ENCODE measurements at regions not wholly inside any gene's neighbourhood (a gene's known extent, or its start where the extent isn't known, plus 50 kb on each side); places are given as distances from the start of the nearest gene placed in this dataset.
"Not testable (repeated sequence)": the region's sequence is repeated elsewhere in the genome, so short reads cannot be mapped to it uniquely, and the experiment has no call there.

- TF ChIP-seq POLR2A (IDR thresholded peaks at IDR 0.05), result no peak
- TF ChIP-seq, protein P1, sequence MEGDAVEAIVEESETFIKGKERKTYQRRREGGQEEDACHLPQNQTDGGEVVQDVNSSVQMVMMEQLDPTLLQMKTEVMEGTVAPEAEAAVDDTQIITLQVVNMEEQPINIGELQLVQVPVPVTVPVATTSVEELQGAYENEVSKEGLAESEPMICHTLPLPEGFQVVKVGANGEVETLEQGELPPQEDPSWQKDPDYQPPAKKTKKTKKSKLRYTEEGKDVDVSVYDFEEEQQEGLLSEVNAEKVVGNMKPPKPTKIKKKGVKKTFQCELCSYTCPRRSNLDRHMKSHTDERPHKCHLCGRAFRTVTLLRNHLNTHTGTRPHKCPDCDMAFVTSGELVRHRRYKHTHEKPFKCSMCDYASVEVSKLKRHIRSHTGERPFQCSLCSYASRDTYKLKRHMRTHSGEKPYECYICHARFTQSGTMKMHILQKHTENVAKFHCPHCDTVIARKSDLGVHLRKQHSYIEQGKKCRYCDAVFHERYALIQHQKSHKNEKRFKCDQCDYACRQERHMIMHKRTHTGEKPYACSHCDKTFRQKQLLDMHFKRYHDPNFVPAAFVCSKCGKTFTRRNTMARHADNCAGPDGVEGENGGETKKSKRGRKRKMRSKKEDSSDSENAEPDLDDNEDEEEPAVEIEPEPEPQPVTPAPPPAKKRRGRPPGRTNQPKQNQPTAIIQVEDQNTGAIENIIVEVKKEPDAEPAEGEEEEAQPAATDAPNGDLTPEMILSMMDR (IDR thresholded peaks at IDR 0.05), result no peak
- intact Hi-C loops (cut with DNase I), result no loop called here
- Histone ChIP-seq H3K36me3 (no peaks in the 10 kb centered on the region), H3K27ac (no peak overlapping the region), H3K4me3 (no peak overlapping the region), H3K9me3 (no peaks in the 10 kb centered on the region), H3K27me3 (no peaks in the 10 kb centered on the region), H3K4me1 (no peaks in the 10 kb centered on the region)
- no peak for DNase-seq
- 52% methylated on average over 2 of the region's 2 CpGs for WGBS (ENCODE audit: insufficient coverage, low coverage, low lambda C conversion rate, missing lambda C conversion rate)
- no peak for ATAC-seq
These were observed 1093.4 kb downstream of the SORCS3 start for GRCh38 chr10:105734479-105734878.

DNA sequence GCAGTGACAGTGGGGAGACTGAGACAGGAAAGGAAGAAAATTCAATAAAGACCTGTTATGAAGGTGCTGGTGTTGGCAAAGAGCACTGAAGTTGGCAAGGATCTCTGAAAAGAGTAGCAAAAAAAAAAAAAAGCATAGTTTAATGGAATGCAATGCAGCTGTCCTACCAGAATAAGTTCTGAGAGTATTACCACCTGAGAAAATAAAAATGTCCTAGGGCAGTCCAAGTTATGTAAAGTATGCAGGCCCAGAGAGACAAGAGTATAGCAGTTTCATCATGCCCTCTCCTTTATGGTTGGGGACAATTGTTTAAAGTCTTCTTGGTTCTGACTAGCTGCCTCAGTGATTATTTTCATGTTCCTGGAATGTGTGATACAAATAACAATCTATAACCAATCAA is 1092.8 kb downstream of the SORCS3 start:
- H3K4me3 ChIP-seq, result no peak overlapping the region
- ATAC-seq, result no peak
- H3K4me1 ChIP-seq, result no peaks in the 10 kb centered on the region
- no peak overlapping the region for H3K27ac ChIP-seq
- no peaks in the 10 kb centered on the region for H3K9me3 ChIP-seq
- intact Hi-C loops (cut with DNase I), result no loop called here
- DNase-seq, result no peak
- no peaks in the 10 kb centered on the region for H3K36me3 ChIP-seq
- TF ChIP-seq, protein P1 (IDR thresholded peaks at IDR 0.05), result no peak
- TF ChIP-seq POLR2A (IDR thresholded peaks at IDR 0.05), result no peak
- H3K27me3 ChIP-seq, result no peaks in the 10 kb centered on the region

DNA sequence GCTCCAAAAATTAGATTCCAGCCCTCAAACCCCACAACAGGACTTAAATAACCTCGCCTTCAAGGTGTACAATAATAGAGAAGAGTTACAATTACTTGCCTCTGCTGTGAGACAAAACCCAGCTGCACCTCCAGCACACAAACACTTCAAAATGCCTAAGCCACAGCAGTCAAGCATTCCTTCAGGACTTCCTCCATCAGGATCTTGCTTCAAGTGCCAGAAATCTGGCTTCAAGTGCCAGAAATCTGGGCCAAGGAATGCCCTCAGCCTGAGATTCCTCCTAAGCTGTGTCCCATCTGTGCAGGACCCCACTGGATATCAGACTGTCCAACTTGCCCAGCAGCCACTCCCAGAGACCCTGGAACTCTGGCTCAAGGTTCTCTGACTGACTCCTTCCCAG is 1088.3 kb downstream of the SORCS3 start:
- intact Hi-C loops (cut with DNase I), result no loop called here
- no peak for ATAC-seq
- Histone ChIP-seq H3K27ac (no peak overlapping the region), H3K36me3 (no peaks in the 10 kb centered on the region), H3K4me3 (no peak overlapping the region), H3K9me3 (no peaks in the 10 kb centered on the region), H3K4me1 (no peaks in the 10 kb centered on the region), H3K27me3 (no peaks in the 10 kb centered on the region)
- DNase-seq, result no peak
- 10% methylated on average over 1 of the region's 1 CpG for WGBS (ENCODE audit: insufficient coverage, low coverage, low lambda C conversion rate, missing lambda C conversion rate)
- no peak for TF ChIP-seq POLR2A (IDR thresholded peaks at IDR 0.05)
- TF ChIP-seq, protein P1 (IDR thresholded peaks at IDR 0.05), result no peak

DNA sequence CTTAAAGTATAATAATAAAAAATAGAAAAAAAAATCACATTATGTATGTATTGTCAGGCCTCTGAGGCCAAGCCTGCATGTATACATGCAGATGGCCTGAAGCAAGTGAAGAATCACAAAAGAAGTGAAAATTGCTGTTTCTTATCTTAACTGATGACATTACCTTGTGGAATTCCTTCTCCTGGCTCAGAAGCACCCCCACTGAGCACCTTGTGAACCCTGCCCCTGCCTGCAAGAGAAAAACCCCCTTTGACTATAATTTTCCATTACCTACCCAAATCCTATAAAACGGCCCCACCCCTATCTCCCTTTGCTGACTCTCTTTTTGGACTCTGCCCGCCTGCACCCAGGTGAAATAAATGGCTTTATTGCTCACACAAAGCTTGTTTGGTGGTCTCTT is 1086.5 kb downstream of the SORCS3 start:
- intact Hi-C loops (cut with DNase I); H3K9me3 ChIP-seq; H3K27me3 ChIP-seq; DNase-seq; H3K4me1 ChIP-seq; H3K36me3 ChIP-seq; H3K4me3 ChIP-seq; ATAC-seq; H3K27ac ChIP-seq: not testable (repeated sequence)
- 34% methylated on average over 2 of the region's 2 CpGs for WGBS (ENCODE audit: insufficient coverage, low coverage, low lambda C conversion rate, missing lambda C conversion rate)

- ATAC-seq, result no peak
- Histone ChIP-seq H3K27ac (no peak overlapping the region), H3K9me3 (no peaks in the 10 kb centered on the region), H3K36me3 (no peaks in the 10 kb centered on the region), H3K4me1 (no peaks in the 10 kb centered on the region), H3K27me3 (no peaks in the 10 kb centered on the region), H3K4me3 (no peak overlapping the region)
- intact Hi-C loops (cut with DNase I), result no loop called here
- DNase-seq, result no peak
- 34% methylated on average over 2 of the region's 2 CpGs for WGBS (ENCODE audit: insufficient coverage, low coverage, low lambda C conversion rate, missing lambda C conversion rate)
- no peak for TF ChIP-seq POLR2A (IDR thresholded peaks at IDR 0.05)
- TF ChIP-seq, protein P1 (IDR thresholded peaks at IDR 0.05), result no peak
These were observed 1086.0 kb downstream of the SORCS3 start for GRCh38 chr10:105727131-105727530.

Data from right lobe of liver (tissue), 6 donors.